Loucy (cell line): ENCODE measurements at regions not wholly inside any gene's neighbourhood (a gene's known extent, or its start where the extent isn't known, plus 50 kb on each side); places are given as distances from the start of the nearest gene placed in this dataset.
"Not testable (repeated sequence)": the region's sequence is repeated elsewhere in the genome, so short reads cannot be mapped to it uniquely, and the experiment has no call there.

Experiments used
- CTCF ChIP-seq: fragments of 200-600 bp; sonication (generic); conservative IDR thresholded peaks from 2 replicates; pipeline ENCODE4 v1.5.1; 2014; ENCODE audit warnings: mild to moderate bottlenecking, antibody characterized with exemption, low read length
- EZH2phosphoT487 ChIP-seq: fragments of 200-600 bp; IDR thresholded peaks from 2 replicates; pipeline ENCODE4 v1.6.1; 2018; ENCODE audit warnings: antibody characterized with exemption, mild to moderate bottlenecking, moderate library complexity, borderline replicate concordance

DNA sequence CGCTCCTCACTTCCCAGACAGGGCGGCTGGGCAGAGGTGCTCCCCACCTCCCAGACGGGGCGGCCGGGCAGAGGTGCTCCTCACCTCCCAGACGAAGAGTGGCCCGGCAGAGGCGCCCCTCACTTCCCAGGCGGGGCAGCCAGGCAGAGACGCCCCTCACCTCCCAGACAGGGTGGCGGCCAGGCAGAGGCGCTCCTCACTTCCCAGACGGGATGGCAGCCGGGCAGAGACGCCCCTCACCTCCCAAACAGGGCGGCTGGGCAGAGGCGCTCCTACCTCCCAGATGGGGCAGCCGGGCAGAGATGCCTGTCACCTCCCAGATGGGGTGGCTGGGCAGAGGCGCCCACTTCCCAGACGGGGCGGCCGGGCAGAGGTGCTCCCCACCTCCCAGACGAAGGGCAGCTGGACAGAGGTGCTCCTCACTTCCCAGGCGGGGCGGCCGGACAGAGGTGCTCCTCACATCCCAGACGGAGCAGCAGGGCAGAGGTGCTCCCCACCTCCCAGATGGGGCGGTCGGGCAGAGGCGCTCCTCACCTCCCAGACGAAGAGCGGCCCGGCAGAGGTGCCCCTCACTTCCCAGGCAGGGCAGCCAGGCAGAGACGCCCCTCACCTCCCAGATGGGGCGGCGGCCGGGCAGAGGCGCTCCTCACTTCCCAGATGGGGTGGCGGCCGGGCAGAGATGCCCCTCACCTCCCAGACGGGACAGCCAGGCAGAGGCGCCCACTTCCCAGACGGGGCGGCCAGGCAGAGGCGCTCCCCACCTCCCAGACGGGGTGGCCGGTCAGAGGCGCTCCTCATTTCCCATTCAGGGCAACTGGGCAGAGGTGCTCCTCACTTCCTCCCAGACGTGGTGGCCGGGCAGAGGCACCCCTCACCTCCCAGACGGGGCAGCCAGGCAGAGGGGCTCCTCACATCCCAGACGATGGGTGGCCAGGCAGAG, 176.9 kb downstream of the NUF2 start:
- TF ChIP-seq CTCF, EZH2phosphoT487: not testable (repeated sequence)
